GM21423 (cell line): ENCODE measurements at regions not wholly inside any gene's neighbourhood (a gene's known extent, or its start where the extent isn't known, plus 50 kb on each side); places are given as distances from the start of the nearest gene placed in this dataset.

Experiments used
- ATAC-seq: cut with Tn5 transposase; IDR thresholded peaks from one replicate; pipeline ENCODE4 v1.9.1; 2021; ENCODE audit warnings: mild to moderate bottlenecking, moderate library complexity; ENCODE audit not compliant: unreplicated experiment

- no peak for ATAC-seq
Observed at GRCh38 chr4:112845386-112845785, 204.1 kb upstream of the ANK2 start.

- no peak for ATAC-seq
Observed at GRCh38 chr4:112847045-112847444, 202.4 kb upstream of the ANK2 start.

- ATAC-seq: no peak
Observed at GRCh38 chr4:112847781-112848180, 201.7 kb upstream of the ANK2 start.

GRCh38 chr4:112848911-112849310 lies 200.5 kb upstream of the ANK2 start:
- ATAC-seq: no peak

- ATAC-seq: no peak
Observed at GRCh38 chr4:112852601-112853000, 196.9 kb upstream of the ANK2 start.

- no peak for ATAC-seq
Observed at GRCh38 chr4:112853662-112854256, 195.7 kb upstream of the ANK2 start.

GRCh38 chr4:112854420-112854819 lies 195.0 kb upstream of the ANK2 start:
- ATAC-seq: no peak

- ATAC-seq: no peak
Observed at GRCh38 chr4:112855058-112855457, 194.4 kb upstream of the ANK2 start.

- no peak for ATAC-seq
Observed at GRCh38 chr4:112857461-112857860, 192.0 kb upstream of the ANK2 start.

GRCh38 chr4:112858751-112859150 lies 190.7 kb upstream of the ANK2 start:
- no peak for ATAC-seq

GRCh38 chr4:112859456-112860184 lies 189.8 kb upstream of the ANK2 start:
- ATAC-seq: no peak

GRCh38 chr4:112860830-112861690 lies 188.4 kb upstream of the ANK2 start:
- ATAC-seq: no peak

GRCh38 chr4:112861691-112862674 lies 187.5 kb upstream of the ANK2 start:
- ATAC-seq: no peak

GRCh38 chr4:112865443-112865842 lies 184.0 kb upstream of the ANK2 start:
- ATAC-seq: no peak

GRCh38 chr4:112876316-112876715 lies 173.1 kb upstream of the ANK2 start:
- ATAC-seq: no peak

GRCh38 chr4:112881842-112882241 lies 167.6 kb upstream of the ANK2 start:
- ATAC-seq: no peak

- ATAC-seq: no peak
Observed at GRCh38 chr4:112882286-112882685, 167.2 kb upstream of the ANK2 start.

- ATAC-seq: no peak
Observed at GRCh38 chr4:112884406-112884805, 165.0 kb upstream of the ANK2 start.

GRCh38 chr4:112885897-112886296 lies 163.6 kb upstream of the ANK2 start:
- no peak for ATAC-seq

GRCh38 chr4:112888622-112889021 lies 160.8 kb upstream of the ANK2 start:
- ATAC-seq: no peak

GRCh38 chr4:112889199-112889598 lies 160.3 kb upstream of the ANK2 start:
- no peak for ATAC-seq
